ENCODE measurements at regions not wholly inside any gene's neighbourhood (a gene's known extent, or its start where the extent isn't known, plus 50 kb on each side); places are given as distances from the start of the nearest gene placed in this dataset.

DNA sequence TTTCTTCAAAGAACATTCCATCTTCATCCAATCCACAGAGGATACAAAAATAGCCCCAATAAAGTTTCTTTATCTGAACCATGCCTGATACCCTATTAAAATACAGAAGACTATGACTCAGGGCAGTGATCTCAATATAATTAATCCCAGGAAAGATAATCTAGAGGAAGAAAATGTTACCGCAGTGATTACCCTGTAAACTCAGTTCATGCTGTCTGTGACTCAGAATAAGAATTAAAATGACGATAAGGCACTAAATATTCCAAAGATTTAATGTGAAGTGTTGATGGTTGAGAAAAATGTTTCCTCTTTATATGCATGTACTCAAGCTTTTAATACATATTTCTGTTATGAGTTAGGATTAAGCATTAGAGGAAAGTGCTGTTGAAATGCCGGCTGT is 88.6 kb upstream of the LYPLAL1 start:
- TF ChIP-seq, protein P1, sequence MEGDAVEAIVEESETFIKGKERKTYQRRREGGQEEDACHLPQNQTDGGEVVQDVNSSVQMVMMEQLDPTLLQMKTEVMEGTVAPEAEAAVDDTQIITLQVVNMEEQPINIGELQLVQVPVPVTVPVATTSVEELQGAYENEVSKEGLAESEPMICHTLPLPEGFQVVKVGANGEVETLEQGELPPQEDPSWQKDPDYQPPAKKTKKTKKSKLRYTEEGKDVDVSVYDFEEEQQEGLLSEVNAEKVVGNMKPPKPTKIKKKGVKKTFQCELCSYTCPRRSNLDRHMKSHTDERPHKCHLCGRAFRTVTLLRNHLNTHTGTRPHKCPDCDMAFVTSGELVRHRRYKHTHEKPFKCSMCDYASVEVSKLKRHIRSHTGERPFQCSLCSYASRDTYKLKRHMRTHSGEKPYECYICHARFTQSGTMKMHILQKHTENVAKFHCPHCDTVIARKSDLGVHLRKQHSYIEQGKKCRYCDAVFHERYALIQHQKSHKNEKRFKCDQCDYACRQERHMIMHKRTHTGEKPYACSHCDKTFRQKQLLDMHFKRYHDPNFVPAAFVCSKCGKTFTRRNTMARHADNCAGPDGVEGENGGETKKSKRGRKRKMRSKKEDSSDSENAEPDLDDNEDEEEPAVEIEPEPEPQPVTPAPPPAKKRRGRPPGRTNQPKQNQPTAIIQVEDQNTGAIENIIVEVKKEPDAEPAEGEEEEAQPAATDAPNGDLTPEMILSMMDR (conservative IDR thresholded peaks at IDR 0.05 in 1 of 2, IDR thresholded peaks at IDR 0.05 in 1 of 2; ENCODE audit: low read depth in 1 of 2, low read length in 2 of 2): no peak
- no peak for TF ChIP-seq EZH2 (IDR thresholded peaks at IDR 0.05; ENCODE audit: low read length, missing control alignments)
